ENCODE measurements at regions not wholly inside any gene's neighbourhood (a gene's known extent, or its start where the extent isn't known, plus 50 kb on each side); places are given as distances from the start of the nearest gene placed in this dataset.
"Not testable (repeated sequence)": the region's sequence is repeated elsewhere in the genome, so short reads cannot be mapped to it uniquely, and the experiment has no call there.

DNA sequence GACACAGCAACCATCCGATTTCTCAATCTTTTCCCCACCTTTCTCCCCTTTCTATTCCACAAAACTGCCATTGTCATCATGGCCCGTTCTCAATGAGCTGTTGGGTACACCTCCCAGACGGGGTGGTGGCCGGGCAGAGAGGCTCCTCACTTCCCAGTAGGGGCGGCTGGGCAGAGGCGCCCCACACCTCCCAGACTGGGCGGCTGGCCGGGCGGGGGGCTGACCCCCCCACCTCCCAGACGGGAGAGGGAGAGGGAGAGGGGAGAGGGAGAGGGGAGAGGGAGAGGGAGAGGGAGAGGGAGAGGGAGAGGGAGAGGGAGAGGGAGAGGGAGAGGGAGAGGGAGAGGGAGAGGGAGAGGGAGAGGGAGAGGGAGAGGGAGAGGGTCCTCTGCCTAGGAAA is 91.9 kb upstream of the NXPH2 start:
- DNase-seq; H3K4me3 ChIP-seq (ENCODE audit: control insufficient read depth in 1 of 7, extremely low read depth in 1 of 7, insufficient read depth in 4 of 7, low read depth in 2 of 7, low read length in 6 of 7); H3K27me3 ChIP-seq (replicated peaks in 2 of 5; ENCODE audit: control insufficient read depth in 4 of 5, insufficient read depth in 5 of 5, low read length in 4 of 5); CTCF ChIA-PET; H3K27ac ChIP-seq (ENCODE audit: insufficient read depth in 1 of 2, low read depth in 1 of 2, low read length in 2 of 2, poor library complexity in 1 of 2, severe bottlenecking in 2 of 2); H3K36me3 ChIP-seq (ENCODE audit: control insufficient read depth in 4 of 4, insufficient read depth in 4 of 4, low read length in 3 of 4); H3K4me1 ChIP-seq (ENCODE audit: control extremely low read depth in 1 of 4, control insufficient read depth in 4 of 4, insufficient read depth in 4 of 4, low read length in 3 of 4); H3K9me3 ChIP-seq (ENCODE audit: control extremely low read depth in 1 of 5, control insufficient read depth in 4 of 5, insufficient read depth in 2 of 5, low read depth in 1 of 5, low read length in 4 of 5); POLR2A ChIA-PET: not testable (repeated sequence)
- WGBS (ENCODE audit: insufficient coverage) = no CpG with 5 or more reads among the region's 10 CpGs

DNA sequence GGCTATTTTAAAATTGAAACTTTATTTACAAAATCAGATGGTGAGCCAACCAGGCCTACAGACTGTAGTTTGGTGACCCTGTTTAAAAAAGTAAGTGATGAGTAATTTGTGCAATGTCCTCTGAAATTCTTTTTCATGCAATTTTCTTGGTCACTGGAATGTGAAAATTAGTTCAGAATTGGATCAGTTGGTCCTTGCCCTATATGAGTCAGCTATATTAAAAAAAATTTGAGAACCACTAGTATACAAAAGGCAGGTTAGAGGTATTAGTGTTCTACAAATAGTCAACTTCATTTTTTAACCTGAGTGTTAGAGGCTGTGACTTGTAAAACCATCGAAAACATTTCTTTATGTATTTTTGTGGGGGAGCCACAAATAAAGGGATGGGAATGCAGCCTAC is 91.1 kb upstream of the NXPH2 start:
- no peaks in the 10 kb centered on the region for H3K27me3 ChIP-seq (replicated peaks in 2 of 5; ENCODE audit: control insufficient read depth in 4 of 5, insufficient read depth in 5 of 5, low read length in 4 of 5)
- CTCF ChIA-PET = interaction anchor here (1.0 kb wide), 1 partner anchor 21 kb away, joined by 3 read pairs; no protein-coding TSS in a partner anchor
- H3K9me3 ChIP-seq (ENCODE audit: control extremely low read depth in 1 of 5, control insufficient read depth in 4 of 5, insufficient read depth in 2 of 5, low read depth in 1 of 5, low read length in 4 of 5) = no peaks in the 10 kb centered on the region
- WGBS (ENCODE audit: insufficient coverage) = no CpG with 5 or more reads among the region's 1 CpG
- DNase-seq = no peak
- no peaks in the 10 kb centered on the region for H3K36me3 ChIP-seq (ENCODE audit: control insufficient read depth in 4 of 4, insufficient read depth in 4 of 4, low read length in 3 of 4)
- no peaks in the 10 kb centered on the region for H3K4me1 ChIP-seq (ENCODE audit: control extremely low read depth in 1 of 4, control insufficient read depth in 4 of 4, insufficient read depth in 4 of 4, low read length in 3 of 4)
- POLR2A ChIA-PET = no interaction called here
- H3K4me3 ChIP-seq (ENCODE audit: control insufficient read depth in 1 of 7, extremely low read depth in 1 of 7, insufficient read depth in 4 of 7, low read depth in 2 of 7, low read length in 6 of 7) = no peak overlapping the region
- no peak overlapping the region for H3K27ac ChIP-seq (ENCODE audit: insufficient read depth in 1 of 2, low read depth in 1 of 2, low read length in 2 of 2, poor library complexity in 1 of 2, severe bottlenecking in 2 of 2)

GRCh38 chr2:138867341-138867740 is 87.2 kb upstream of the NXPH2 start:
- Histone ChIP-seq H3K9me3 (ENCODE audit: control extremely low read depth in 1 of 5, control insufficient read depth in 4 of 5, insufficient read depth in 2 of 5, low read depth in 1 of 5, low read length in 4 of 5) (no peaks in the 10 kb centered on the region), H3K27ac (ENCODE audit: insufficient read depth in 1 of 2, low read depth in 1 of 2, low read length in 2 of 2, poor library complexity in 1 of 2, severe bottlenecking in 2 of 2) (no peak overlapping the region), H3K27me3 (replicated peaks in 2 of 5; ENCODE audit: control insufficient read depth in 4 of 5, insufficient read depth in 5 of 5, low read length in 4 of 5) (no peaks in the 10 kb centered on the region), H3K4me3 (ENCODE audit: control insufficient read depth in 1 of 7, extremely low read depth in 1 of 7, insufficient read depth in 4 of 7, low read depth in 2 of 7, low read length in 6 of 7) (no peak overlapping the region), H3K36me3 (ENCODE audit: control insufficient read depth in 4 of 4, insufficient read depth in 4 of 4, low read length in 3 of 4) (no peaks in the 10 kb centered on the region), H3K4me1 (ENCODE audit: control extremely low read depth in 1 of 4, control insufficient read depth in 4 of 4, insufficient read depth in 4 of 4, low read length in 3 of 4) (no peaks in the 10 kb centered on the region)
- WGBS (ENCODE audit: insufficient coverage) = no CpG with 5 or more reads among the region's 1 CpG
- POLR2A ChIA-PET = no interaction called here
- DNase-seq = no peak
- CTCF ChIA-PET = interaction anchor here (1.6 kb wide), 1 partner anchor 43 kb away, joined by 3 read pairs; no protein-coding TSS in a partner anchor

DNA sequence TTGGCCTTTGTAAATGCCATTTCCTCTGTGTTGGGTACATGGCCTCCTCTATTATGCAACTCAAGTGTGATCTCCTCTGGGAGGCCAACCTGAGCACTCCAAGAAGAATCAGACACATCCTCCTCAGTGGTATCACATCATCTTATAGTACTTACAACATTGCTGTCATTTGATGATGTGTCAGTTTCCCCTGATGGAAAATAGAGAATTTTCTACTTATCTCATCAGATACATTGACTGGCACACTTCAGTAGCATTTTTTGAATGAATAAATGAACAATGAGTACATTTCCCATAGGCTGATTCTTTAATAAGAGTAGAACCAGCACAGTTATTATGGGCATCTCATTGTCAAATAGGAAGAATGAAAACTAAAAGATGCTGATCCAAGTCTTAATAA is 86.6 kb upstream of the NXPH2 start:
- ChIA-PET CTCF (interaction anchor here (1.6 kb wide), 1 partner anchor 44 kb away, joined by 3 read pairs; no protein-coding TSS in a partner anchor), POLR2A (no interaction called here)
- Histone ChIP-seq H3K4me3 (ENCODE audit: control insufficient read depth in 1 of 7, extremely low read depth in 1 of 7, insufficient read depth in 4 of 7, low read depth in 2 of 7, low read length in 6 of 7) (no peak overlapping the region), H3K36me3 (ENCODE audit: control insufficient read depth in 4 of 4, insufficient read depth in 4 of 4, low read length in 3 of 4) (no peaks in the 10 kb centered on the region), H3K27ac (ENCODE audit: insufficient read depth in 1 of 2, low read depth in 1 of 2, low read length in 2 of 2, poor library complexity in 1 of 2, severe bottlenecking in 2 of 2) (no peak overlapping the region), H3K9me3 (ENCODE audit: control extremely low read depth in 1 of 5, control insufficient read depth in 4 of 5, insufficient read depth in 2 of 5, low read depth in 1 of 5, low read length in 4 of 5) (no peaks in the 10 kb centered on the region), H3K4me1 (ENCODE audit: control extremely low read depth in 1 of 4, control insufficient read depth in 4 of 4, insufficient read depth in 4 of 4, low read length in 3 of 4) (no peaks in the 10 kb centered on the region), H3K27me3 (replicated peaks in 2 of 5; ENCODE audit: control insufficient read depth in 4 of 5, insufficient read depth in 5 of 5, low read length in 4 of 5) (no peaks in the 10 kb centered on the region)
- no peak for DNase-seq

- Histone ChIP-seq H3K4me3 (ENCODE audit: control insufficient read depth in 1 of 7, extremely low read depth in 1 of 7, insufficient read depth in 4 of 7, low read depth in 2 of 7, low read length in 6 of 7) (no peak overlapping the region), H3K27me3 (replicated peaks in 2 of 5; ENCODE audit: control insufficient read depth in 4 of 5, insufficient read depth in 5 of 5, low read length in 4 of 5) (peaks cover 0 to under 1% (median 0%) of the 10 kb centered on the region in 5 experiments), H3K4me1 (ENCODE audit: control extremely low read depth in 1 of 4, control insufficient read depth in 4 of 4, insufficient read depth in 4 of 4, low read length in 3 of 4) (peaks cover 0 to 4% (median 0%) of the 10 kb centered on the region in 4 experiments), H3K9me3 (ENCODE audit: control extremely low read depth in 1 of 5, control insufficient read depth in 4 of 5, insufficient read depth in 2 of 5, low read depth in 1 of 5, low read length in 4 of 5) (no peaks in the 10 kb centered on the region), H3K27ac (ENCODE audit: insufficient read depth in 1 of 2, low read depth in 1 of 2, low read length in 2 of 2, poor library complexity in 1 of 2, severe bottlenecking in 2 of 2) (no peak overlapping the region), H3K36me3 (ENCODE audit: control insufficient read depth in 4 of 4, insufficient read depth in 4 of 4, low read length in 3 of 4) (no peaks in the 10 kb centered on the region)
- 88% methylated on average over 1 of the region's 3 CpGs for WGBS (ENCODE audit: insufficient coverage)
- CTCF ChIA-PET = no interaction called here
- POLR2A ChIA-PET = no interaction called here
- no peak for DNase-seq
Measured at GRCh38 chr2:138853761-138854160, 73.6 kb upstream of the NXPH2 start.

DNA sequence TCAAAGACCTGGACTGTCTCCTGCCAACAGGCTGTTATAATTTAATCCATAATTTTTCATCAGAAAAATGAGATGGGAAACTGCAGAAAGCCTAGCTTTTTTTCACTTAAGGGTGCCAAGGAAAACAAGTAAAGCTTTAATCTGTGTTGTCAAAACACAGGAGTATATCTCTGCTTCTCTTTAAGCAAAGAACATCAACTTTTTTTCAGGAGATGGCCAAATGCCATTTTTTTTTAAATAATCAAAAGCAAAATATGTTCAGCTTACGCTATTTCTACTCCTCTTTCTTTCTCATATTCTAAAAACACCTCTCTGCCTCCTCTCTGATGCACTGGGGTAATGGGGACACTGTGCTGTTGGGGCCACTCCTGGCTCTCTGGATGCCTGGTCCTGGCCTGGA is 73.1 kb upstream of the NXPH2 start:
- DNase-seq = no peak

GRCh38 chr2:138846216-138846821 is 66.1 kb upstream of the NXPH2 start:
- Histone ChIP-seq H3K27me3 (replicated peaks in 2 of 5; ENCODE audit: control insufficient read depth in 4 of 5, insufficient read depth in 5 of 5, low read length in 4 of 5) (no peaks in the 10 kb centered on the region), H3K27ac (ENCODE audit: insufficient read depth in 1 of 2, low read depth in 1 of 2, low read length in 2 of 2, poor library complexity in 1 of 2, severe bottlenecking in 2 of 2) (no peak overlapping the region), H3K36me3 (ENCODE audit: control insufficient read depth in 4 of 4, insufficient read depth in 4 of 4, low read length in 3 of 4) (no peaks in the 10 kb centered on the region), H3K4me3 (ENCODE audit: control insufficient read depth in 1 of 7, extremely low read depth in 1 of 7, insufficient read depth in 4 of 7, low read depth in 2 of 7, low read length in 6 of 7) (no peak overlapping the region), H3K4me1 (ENCODE audit: control extremely low read depth in 1 of 4, control insufficient read depth in 4 of 4, insufficient read depth in 4 of 4, low read length in 3 of 4) (no peaks in the 10 kb centered on the region), H3K9me3 (ENCODE audit: control extremely low read depth in 1 of 5, control insufficient read depth in 4 of 5, insufficient read depth in 2 of 5, low read depth in 1 of 5, low read length in 4 of 5) (no peaks in the 10 kb centered on the region)
- WGBS (ENCODE audit: insufficient coverage) = 73% methylated on average over 3 of the region's 8 CpGs
- peak; percentile 21 to 51 (median 39) for DNase-seq
- POLR2A ChIA-PET = no interaction called here
- CTCF ChIA-PET = interaction anchor here (0.9 to 2.2 kb wide), 9 partner anchors 9 to 898 kb away, joined by 3 to 6 read pairs (median 3); no protein-coding TSS in a partner anchor

More for the DNA sequence above, 73.1 kb upstream of the NXPH2 start:
- H3K27ac ChIP-seq (ENCODE audit: insufficient read depth in 1 of 2, low read depth in 1 of 2, low read length in 2 of 2, poor library complexity in 1 of 2, severe bottlenecking in 2 of 2) = no peak overlapping the region
- H3K27me3 ChIP-seq (replicated peaks in 2 of 5; ENCODE audit: control insufficient read depth in 4 of 5, insufficient read depth in 5 of 5, low read length in 4 of 5) = no peaks in the 10 kb centered on the region
- no peak overlapping the region for H3K4me3 ChIP-seq (ENCODE audit: control insufficient read depth in 1 of 7, extremely low read depth in 1 of 7, insufficient read depth in 4 of 7, low read depth in 2 of 7, low read length in 6 of 7)
- CTCF ChIA-PET = interaction anchor here (1.0 kb wide), 1 partner anchor 10 kb away, joined by 3 read pairs; no protein-coding TSS in a partner anchor
- H3K9me3 ChIP-seq (ENCODE audit: control extremely low read depth in 1 of 5, control insufficient read depth in 4 of 5, insufficient read depth in 2 of 5, low read depth in 1 of 5, low read length in 4 of 5) = no peaks in the 10 kb centered on the region
- WGBS (ENCODE audit: insufficient coverage) = 100% methylated on average over 1 of the region's 1 CpG
- POLR2A ChIA-PET = no interaction called here
- no peaks in the 10 kb centered on the region for H3K36me3 ChIP-seq (ENCODE audit: control insufficient read depth in 4 of 4, insufficient read depth in 4 of 4, low read length in 3 of 4)
- peaks cover 0 to 4% (median 0%) of the 10 kb centered on the region in 4 experiments for H3K4me1 ChIP-seq (ENCODE audit: control extremely low read depth in 1 of 4, control insufficient read depth in 4 of 4, insufficient read depth in 4 of 4, low read length in 3 of 4)
